ENCODE measurements at regions not wholly inside any gene's neighbourhood (a gene's known extent, or its start where the extent isn't known, plus 50 kb on each side); places are given as distances from the start of the nearest gene placed in this dataset.
A peak's percentile ranks its signal among the peaks of the same experiment; 100 is the strongest.

DNA sequence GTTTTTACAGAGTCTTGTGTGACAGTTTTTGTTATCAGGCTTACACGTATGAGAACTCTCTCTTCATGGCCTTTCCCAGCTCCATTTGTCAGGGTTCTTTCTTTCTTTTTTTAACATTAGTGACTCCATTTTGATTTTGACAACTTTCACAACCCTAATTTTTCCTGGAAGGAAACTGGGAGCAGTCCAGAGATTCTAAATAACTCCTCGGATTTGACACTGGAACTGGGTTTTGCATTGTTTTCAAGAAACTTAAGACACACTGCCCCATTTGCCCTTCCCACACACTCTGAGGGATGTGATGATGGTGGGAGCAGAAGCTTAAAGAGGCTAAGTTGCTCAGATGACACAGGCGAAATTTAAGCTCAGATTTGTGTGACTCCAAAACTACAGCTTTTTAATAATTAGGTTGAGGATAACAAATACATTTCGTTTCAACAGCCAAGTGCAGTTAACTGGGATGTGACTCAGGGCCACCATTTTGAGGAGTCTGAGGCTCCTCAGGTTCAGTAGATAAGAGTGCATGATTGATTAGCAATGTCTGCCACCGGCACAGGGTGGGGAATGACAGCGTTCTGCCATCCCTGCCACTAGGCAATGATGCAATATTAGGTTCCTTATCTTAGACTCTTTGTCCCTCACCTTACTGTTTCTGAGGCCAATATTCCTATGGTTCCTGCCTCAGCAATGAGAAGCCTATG, 95.1 kb upstream of the ATP1A1 start (continued):
- TF ChIP-seq CBX5 (IDR thresholded peaks at IDR 0.05; ENCODE audit: borderline replicate concordance, low read depth) (no peak), HSF4 (CRISPR knock-in tag; IDR thresholded peaks at IDR 0.05; ENCODE audit: borderline replicate concordance) (no peak), ZNF589 (CRISPR knock-in tag; IDR thresholded peaks at IDR 0.05; ENCODE audit: low read depth) (0 out of 2 replicates have a peak, but pooled peaks have one; percentile 58), TFAM (CRISPR knock-in tag; conservative IDR thresholded peaks at IDR 0.05) (no peak), ZKSCAN3 (CRISPR knock-in tag; IDR thresholded peaks at IDR 0.05) (no peak), BRD9 (IDR thresholded peaks at IDR 0.05; ENCODE audit: low read depth, partially characterized antibody) (no peak), PHTF2 (CRISPR knock-in tag; IDR thresholded peaks at IDR 0.05) (no peak), ZNF232 (CRISPR knock-in tag; IDR thresholded peaks at IDR 0.05) (no peak), ZC3H4 (CRISPR knock-in tag; IDR thresholded peaks at IDR 0.05; ENCODE audit: borderline replicate concordance) (no peak), TOE1 (IDR thresholded peaks at IDR 0.05; ENCODE audit: borderline replicate concordance) (no peak), TOE1 (CRISPR knock-in tag; IDR thresholded peaks at IDR 0.05; ENCODE audit: borderline replicate concordance, low read depth) (no peak), GTF2F1 (IDR thresholded peaks at IDR 0.05; ENCODE audit: low read depth, low read length) (no peak), KAT2B (IDR thresholded peaks at IDR 0.05; ENCODE audit: low read depth, low read length) (no peak), CHCHD3 (CRISPR knock-in tag; IDR thresholded peaks at IDR 0.05) (no peak)
- TF ChIP-seq, protein P1, sequence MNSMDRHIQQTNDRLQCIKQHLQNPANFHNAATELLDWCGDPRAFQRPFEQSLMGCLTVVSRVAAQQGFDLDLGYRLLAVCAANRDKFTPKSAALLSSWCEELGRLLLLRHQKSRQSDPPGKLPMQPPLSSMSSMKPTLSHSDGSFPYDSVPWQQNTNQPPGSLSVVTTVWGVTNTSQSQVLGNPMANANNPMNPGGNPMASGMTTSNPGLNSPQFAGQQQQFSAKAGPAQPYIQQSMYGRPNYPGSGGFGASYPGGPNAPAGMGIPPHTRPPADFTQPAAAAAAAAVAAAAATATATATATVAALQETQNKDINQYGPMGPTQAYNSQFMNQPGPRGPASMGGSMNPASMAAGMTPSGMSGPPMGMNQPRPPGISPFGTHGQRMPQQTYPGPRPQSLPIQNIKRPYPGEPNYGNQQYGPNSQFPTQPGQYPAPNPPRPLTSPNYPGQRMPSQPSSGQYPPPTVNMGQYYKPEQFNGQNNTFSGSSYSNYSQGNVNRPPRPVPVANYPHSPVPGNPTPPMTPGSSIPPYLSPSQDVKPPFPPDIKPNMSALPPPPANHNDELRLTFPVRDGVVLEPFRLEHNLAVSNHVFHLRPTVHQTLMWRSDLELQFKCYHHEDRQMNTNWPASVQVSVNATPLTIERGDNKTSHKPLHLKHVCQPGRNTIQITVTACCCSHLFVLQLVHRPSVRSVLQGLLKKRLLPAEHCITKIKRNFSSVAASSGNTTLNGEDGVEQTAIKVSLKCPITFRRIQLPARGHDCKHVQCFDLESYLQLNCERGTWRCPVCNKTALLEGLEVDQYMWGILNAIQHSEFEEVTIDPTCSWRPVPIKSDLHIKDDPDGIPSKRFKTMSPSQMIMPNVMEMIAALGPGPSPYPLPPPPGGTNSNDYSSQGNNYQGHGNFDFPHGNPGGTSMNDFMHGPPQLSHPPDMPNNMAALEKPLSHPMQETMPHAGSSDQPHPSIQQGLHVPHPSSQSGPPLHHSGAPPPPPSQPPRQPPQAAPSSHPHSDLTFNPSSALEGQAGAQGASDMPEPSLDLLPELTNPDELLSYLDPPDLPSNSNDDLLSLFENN (IDR thresholded peaks at IDR 0.05; ENCODE audit: low read depth in 2 of 2, low read length in 2 of 2) = peak in 1 of 2 experiments; percentile 81; a peak in 2 of 4 replicates
- TF ChIP-seq, protein P2, sequence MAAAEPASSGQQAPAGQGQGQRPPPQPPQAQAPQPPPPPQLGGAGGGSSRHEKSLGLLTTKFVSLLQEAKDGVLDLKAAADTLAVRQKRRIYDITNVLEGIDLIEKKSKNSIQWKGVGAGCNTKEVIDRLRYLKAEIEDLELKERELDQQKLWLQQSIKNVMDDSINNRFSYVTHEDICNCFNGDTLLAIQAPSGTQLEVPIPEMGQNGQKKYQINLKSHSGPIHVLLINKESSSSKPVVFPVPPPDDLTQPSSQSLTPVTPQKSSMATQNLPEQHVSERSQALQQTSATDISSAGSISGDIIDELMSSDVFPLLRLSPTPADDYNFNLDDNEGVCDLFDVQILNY (CRISPR knock-in tag; IDR thresholded peaks at IDR 0.05) = no peak
- TF ChIP-seq, protein P3, sequence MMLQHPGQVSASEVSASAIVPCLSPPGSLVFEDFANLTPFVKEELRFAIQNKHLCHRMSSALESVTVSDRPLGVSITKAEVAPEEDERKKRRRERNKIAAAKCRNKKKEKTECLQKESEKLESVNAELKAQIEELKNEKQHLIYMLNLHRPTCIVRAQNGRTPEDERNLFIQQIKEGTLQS (IDR thresholded peaks at IDR 0.05) = peak; percentile 97
- TF ChIP-seq, protein P3 (CRISPR knock-in tag; conservative IDR thresholded peaks at IDR 0.05) = peak; percentile 81
- TF ChIP-seq, protein P4, sequence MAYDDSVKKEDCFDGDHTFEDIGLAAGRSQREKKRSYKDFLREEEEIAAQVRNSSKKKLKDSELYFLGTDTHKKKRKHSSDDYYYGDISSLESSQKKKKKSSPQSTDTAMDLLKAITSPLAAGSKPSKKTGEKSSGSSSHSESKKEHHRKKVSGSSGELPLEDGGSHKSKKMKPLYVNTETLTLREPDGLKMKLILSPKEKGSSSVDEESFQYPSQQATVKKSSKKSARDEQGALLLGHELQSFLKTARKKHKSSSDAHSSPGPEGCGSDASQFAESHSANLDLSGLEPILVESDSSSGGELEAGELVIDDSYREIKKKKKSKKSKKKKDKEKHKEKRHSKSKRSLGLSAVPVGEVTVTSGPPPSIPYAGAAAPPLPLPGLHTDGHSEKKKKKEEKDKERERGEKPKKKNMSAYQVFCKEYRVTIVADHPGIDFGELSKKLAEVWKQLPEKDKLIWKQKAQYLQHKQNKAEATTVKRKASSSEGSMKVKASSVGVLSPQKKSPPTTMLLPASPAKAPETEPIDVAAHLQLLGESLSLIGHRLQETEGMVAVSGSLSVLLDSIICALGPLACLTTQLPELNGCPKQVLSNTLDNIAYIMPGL (CRISPR knock-in tag; IDR thresholded peaks at IDR 0.05) = no peak

Data from K562 (cell line).